ENCODE measurements at regions not wholly inside any gene's neighbourhood (a gene's known extent, or its start where the extent isn't known, plus 50 kb on each side); places are given as distances from the start of the nearest gene placed in this dataset.
"Not testable (repeated sequence)": the region's sequence is repeated elsewhere in the genome, so short reads cannot be mapped to it uniquely, and the experiment has no call there.

DNA sequence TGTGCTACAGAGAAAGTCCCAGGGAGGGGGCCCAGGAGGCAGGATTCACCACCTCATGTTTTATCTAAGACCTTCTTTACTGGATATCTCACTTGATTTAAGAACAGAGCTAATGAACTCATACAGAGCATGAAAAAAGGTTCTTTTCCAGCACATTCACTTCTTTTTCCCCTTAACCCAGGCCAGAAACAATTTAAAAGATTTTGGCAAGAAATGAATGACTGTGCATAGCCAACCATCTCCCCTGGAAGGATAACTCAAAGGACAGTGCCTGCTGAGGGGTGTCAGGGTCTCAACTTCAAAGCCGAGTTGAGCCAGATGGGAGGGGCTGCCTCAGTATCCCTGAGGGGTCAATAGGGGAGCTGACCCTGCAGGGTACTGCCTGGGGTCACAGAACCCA lies 253.4 kb downstream of the SOD2 start:
- no peak for DNase-seq

DNA sequence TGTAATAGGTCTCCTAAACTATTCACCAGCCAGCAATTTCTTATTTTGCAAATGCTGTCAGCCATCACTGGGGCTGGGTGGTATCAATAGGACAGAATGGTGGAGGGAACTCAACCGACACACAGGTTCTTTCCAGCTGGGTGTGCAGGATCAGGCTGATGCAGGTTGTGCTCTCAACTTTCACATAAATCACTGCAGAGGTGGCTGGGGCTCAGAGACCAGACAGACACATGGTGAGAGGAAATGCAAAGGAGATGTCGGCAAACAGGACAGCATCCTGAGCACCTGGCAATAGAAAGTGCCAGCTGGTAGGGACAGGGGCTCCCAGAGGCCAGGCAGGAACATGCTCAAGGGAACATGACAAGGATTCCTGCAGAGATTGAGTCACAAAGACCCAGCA lies 254.9 kb downstream of the SOD2 start:
- DNase-seq: no peak

DNA sequence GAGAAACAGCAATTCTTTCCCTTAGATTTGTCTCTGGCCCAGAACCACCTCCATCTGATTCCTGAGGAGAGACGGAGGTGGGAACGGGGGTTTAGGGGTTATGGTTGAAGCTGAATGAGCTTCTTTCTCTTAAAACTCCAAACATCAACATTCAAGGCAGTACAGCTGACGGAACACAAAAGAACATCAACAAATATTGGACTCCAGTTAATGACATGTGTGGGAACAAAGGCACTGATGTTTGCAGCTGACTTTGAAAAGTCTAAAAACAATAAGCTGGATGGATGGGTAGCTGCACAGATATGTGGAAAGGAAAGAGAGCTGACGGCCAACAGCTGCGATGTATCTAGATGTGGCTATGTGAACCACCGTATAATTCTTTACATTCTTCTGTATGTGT lies 256.5 kb downstream of the SOD2 start:
- DNase-seq: no peak

DNA sequence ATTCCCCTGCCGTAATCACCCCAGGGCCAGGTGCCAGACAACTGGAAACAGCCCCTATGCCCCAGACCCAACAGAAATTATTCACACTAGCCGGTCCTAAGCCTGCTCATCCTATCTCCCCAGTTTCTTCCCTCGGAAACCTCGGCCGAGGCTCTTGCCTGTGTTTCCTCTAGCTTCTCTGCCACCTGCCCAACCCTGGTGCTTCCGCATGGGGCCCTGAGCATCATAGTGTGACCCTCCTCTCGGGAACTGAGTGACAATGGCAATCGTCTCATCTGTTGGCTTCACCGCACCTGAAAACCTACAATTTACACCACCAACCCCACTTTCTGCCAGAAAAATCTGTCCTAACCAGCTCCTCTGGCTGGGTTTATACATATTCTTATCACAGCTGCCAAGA lies 257.3 kb downstream of the SOD2 start:
- no peak for DNase-seq

DNA sequence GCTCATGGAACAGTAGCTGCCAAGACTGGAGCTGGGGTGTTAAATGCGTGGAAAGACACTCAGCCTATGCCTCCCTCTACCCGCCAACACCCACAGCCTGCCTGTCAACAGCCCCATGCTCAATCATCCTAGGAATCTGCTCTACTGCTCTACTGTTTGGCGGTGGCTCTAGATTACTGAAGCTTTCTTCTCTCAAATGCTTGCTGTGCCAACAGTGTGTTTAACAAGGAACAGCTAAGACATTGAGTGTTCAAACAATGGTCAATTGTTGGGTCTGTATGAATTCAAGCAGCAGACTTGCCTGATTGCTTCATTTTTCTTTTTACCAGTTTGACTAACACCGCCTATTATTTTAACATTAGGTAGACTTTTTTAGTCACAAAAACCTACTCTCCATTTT lies 258.6 kb downstream of the SOD2 start:
- DNase-seq: no peak

DNA sequence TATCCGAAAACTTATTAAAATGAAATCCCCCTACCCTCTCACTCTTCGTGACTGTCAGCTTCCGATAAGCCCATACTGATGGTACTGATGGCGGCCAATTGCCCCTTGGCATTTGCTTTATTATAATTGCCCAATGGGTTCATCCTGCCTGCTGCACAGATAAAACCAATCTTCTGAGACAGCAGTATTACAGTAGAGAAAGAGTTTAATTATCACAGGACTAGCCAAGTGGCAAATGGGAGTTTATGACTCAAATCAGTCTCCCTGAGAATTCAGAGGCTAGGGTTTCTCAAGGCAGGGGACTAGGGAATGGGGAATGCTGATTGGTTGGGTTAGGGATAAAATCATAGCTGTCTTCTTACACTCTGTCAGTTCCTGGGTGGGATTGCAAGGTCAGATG lies 259.5 kb downstream of the SOD2 start:
- DNase-seq: no peak

DNA sequence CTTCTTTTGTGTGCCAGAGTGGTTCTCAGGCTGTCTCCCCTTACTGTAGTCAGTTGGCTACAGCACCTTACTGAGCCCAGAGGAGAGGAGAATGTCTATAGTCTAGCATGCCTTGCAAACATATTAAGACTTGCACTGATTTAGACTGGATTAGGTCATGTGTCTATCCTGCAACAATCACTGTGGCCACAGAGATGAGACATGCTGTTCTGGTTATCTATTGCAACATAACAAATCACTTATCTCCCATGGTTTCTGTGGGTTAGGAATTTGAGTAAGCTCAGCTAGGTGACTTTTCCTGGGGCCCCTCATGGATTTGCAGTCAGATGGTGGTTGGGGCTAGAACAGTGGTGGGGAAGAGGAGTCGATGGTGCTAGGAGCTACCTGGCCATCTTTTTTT lies 261.3 kb downstream of the SOD2 start:
- no peak for DNase-seq

DNA sequence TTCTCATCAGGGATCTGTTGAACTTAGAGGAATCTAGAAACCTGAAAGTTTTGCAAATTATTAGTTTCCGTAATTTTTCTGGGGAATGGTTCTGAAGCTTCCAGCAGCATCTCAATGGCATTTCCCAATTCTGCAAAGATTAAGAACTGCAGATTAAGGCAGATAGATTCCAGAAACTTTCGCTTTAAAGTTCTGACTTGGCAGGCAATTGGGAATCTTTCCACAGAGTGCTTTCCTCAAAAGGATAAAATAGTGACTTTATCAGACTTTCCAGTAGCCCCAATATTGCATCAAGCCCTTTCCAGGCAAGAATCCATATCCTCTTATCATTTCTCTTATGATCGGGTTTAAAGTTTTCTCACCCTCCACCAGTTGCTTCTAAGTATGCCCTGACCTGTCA lies 261.1 kb downstream of the FNDC1 start:
- DNase-seq: no peak

DNA sequence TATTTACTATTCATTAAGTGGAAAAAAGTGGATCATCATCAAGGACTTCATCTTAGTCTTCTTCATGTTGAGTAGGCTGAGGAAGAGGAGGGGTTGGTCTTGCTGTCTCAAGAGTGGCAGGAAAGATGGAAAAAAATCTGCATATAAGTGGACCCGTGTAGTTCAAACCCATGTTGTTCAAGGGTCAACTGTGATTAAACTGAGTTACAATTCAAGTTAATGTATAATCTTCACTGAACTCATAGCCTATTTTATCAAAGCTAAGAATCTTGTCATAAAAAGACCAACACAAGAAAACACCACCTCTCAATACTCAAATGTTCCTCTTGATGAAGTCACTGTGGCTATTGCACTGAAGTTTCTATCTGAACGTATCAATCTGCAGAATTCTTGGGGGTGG lies 260.2 kb downstream of the FNDC1 start:
- DNase-seq: no peak

DNA sequence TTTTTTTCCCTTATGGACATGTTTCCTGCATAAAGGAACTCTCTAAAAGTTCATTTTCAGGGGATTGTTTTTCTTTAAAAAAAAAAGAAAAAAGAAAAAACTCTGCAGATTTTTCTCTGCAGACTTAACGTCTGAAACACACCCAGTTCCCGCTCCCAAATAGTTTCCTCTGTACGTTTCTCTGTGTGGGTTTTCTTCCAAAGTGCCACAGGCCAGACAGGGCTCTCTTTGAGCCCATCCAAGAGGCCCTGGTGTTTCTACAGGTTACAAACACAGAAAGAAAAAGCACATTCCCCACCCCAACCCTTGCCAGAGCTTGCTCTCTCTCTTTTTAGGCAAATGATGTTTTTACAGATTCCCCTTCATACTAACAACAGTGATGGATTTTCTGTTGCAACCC lies 258.6 kb downstream of the FNDC1 start:
- DNase-seq: no peak

DNA sequence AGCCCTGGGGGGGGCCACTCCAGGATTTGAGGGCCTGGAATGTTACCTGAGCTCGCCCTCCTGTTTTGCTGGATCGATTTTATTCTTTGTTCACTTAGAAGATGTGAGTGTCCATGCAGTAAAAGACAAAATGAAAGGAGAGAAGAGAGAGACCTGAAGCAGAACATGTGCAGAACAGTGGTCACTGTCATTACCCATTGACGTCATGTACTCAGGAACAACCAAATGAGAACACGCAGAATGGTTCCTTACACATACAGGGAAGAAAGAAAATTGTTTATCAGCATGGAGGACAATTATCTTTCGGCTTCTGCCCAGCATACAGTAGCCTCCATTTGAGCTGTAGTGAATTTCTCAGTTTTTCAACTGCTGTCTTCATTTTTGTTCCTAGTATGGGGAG lies 258.1 kb downstream of the FNDC1 start:
- DNase-seq: no peak

DNA sequence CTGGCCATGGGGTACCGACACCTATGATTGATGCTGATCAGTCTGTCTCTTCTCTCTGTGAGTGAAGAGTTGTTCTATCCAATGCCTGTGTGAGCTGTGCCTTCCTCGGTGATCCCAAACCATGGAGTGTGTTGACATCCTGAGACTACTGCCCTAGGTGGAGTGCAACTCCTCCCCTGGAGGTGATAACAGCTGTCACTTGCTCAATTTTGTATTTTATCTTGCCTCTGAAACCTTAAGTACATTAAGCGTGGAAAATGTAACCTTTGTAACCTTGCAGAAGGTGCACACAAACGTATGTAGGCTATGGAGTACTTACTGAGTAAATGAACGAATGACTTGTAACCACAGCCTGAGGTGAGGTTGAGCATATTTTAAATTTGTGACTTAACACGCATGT lies 256.2 kb downstream of the FNDC1 start:
- DNase-seq: no peak

DNA sequence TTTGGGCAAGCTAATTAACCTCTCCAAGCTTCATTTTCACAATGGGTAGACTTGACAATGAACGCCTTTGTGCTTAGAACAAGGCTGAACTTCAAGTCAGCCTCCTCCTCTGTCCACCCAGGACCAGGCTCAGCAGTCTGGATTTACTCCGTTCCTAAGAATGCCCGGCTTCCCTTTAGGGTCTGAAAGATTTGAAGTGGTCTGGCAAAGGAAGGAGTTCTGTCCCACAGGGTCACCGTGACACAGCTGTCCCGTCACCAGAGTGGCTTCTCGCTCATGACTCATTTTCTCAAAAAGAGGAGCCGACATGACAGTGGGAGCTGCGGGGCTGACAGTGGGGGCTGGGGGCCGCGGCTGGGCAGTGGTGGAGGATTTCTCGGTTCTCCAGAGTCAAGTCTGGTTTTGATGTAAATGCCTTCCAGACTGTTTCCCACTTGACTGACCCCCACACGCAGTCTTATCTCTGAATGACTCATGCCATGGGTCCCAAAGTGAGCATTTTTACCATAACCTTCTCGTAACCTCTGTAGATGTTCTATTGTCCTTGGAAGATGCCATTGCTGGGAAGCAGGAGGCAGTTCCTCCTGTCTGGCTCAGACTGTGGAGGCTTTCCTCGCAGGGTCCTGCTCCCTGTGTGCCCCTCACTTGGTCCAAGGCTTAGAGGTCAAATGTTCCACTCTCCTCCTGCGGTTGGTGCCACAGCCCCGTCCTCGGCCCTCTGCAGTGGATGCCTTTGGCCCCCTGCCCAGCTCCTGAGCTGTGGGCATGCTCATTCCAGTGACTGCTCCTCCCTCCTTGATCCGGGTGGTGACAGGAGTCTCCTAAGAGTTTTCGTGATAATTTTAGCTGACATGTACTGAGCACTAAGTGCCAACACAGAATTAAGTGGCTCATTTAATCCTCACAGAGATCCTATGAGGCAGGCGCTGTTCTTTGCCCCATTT lies 253.1 kb downstream of the FNDC1 start:
- no peak for DNase-seq

DNA sequence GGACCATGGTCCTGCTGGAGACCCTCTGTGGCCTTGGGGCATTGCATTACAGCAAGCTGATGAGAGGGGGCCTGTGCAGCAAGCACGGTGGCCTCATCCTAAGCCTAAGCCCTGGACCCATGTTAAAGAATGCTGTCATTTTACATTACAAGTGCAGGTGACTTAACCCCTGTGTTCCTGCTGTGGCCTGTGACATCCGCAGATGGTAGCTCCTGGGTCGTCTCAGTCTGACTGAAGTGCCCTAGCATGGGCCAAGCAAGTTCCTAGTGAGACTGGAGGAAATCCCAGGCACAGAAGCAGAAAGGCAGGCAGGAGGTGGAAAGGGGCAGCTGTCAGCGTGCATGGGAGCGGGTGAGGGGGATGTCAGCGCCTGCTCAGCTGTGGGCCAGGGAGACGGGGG lies 252.4 kb downstream of the FNDC1 start:
- no peak for DNase-seq

DNA sequence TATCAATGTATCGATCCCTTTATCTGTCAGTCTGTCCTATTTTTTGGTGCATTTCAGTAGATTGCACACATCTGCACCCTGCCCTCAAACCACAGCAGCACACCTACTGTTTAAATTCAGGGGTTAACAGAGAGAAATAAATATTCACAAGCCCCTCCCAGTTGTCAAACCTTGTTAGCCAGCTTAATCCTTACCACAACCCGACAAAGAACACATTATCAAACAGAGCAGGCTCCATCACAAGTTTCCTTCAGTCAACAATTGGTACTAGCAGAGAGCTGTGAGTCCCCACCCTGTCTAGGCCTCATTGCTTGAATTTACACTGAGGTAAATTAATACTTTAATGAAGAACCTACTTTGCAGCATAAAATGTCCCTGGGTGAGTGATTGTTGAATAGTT lies 249.8 kb downstream of the FNDC1 start:
- no peak for DNase-seq

DNA sequence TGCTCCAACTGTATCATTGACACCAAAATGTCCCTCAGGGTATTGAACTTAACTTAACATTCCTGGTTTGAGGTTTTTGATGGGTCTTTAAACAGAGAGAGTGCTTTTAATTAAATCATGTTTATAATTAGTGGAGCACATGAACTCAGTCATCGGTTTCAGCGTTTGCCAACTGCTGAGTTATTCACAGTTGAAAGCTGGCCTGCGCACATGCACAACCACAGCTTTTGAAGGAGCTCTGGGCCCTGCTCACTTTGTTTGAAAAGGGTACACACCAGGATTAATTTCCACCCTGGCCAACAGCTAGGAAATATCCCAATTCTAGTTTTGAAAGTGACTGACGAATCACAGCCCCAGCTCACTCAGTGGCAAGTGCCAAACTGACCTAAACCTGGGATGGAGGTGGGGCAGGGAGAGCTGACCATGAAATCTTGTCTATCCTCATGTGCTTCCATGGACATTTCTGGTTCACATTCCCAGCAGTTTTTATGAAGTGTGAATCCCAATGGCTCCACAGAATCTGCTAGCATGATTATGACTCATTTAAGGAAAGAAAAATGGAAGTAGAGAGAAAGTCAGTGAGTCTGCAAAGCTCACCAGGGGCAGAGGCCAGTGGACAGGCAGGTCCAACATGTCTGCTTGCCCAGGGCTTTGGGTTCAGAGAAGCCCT lies 247.8 kb downstream of the FNDC1 start:
- DNase-seq: no peak

DNA sequence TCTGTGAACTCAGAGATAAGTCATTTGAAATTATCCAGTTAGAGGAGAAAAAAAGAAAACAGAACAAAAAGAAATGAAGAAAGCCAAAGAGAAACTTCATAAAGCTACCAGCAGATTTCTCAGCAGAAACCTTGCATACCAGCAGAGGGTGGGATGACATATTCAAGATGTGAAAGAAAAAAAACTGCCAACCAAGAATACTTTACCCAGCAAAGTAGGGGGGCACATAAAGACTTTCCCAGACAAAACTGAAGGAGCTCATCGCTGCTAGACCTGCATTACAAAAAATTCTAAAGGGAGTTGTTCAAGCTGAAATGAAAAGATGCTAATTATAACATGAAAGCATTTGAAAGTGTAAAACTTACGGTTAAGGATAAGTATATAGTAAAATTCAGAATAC lies 246.3 kb downstream of the FNDC1 start:
- DNase-seq: no peak

DNA sequence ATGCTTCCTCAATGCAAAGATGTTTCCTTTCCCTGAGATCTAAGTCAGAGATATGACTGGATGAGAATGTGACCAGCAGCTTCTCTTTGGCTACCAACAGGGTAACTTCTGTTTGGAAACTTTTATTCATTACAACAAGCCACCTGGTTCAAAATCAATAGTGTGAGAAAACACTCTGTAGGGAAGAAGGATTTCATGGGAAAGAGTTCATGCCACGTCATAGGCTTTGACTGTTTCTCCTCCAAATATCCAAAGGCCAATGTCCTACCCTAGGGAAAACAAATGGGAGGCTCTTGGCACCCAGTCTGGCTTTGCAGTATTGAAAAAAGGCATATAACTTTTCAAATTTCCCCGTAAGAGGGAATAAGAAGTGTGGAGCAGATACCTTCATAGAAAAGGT lies 245.5 kb downstream of the FNDC1 start:
- DNase-seq: no peak

DNA sequence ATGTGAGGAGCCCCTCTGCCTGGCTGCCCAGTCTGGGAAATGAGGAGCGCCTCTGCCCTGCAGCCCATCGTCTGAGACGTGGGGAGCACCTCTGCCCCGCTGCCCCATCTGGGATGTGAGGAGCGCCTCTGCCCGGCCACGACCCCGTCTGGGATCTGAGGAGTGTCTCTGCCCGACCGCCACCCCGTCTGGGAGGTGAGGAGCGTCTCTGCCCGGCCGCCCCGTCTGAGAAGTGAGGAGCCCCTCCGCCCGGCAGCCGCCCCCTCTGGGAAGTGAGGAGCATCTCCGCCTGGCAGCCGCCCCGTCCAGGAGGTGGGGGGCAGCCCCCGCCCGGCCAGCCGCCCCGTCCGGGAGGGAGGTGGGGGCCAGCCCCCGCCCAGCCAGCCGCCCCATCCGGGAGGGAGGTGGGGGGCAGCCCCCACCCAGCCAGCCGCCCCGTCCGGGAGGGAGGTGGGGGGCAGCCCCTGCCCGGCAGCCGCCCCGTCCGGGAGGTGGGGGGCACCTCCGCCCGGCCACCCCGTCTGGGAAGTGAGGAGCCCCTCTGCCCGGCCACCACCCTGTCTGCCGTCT lies 238.1 kb downstream of the FNDC1 start:
- not testable (repeated sequence) for DNase-seq

DNA sequence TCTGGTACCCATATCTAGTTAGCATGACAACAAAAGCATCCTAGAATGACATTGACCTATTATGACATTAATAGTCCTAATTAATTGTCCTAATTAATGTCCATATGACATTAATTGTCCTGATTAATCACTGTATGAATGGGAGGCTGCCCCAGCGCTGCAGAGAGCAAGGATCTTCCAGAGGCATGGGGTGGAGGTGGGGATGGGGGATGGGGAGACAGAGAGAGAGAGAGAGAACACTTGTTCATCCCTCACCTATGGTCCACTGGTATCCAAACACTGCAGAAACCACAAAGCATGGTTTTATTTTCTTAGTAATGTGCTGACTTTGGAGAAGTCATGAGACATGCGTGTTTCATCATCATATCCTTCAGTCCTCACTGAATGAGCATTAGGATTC lies 235.1 kb downstream of the FNDC1 start:
- DNase-seq: no peak

DNA sequence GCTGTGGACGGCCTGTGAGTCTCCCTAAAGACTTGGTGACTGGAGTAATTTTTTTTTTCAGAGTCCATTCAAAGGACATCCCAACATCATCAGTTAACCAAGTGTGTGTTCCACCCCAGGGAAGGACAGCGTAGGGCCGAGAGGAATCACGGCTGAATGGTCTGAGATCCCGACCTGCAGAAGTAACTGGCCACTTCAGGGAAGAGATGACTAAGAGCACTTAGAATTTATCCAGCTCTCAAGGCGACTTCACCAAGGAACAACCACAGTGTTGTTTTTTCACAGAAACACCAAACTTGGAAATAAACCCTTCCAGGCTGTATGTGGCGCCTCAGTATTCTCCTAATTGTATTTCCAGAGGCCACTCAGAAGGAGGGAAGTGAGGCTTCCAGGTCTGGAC lies 231.6 kb downstream of the FNDC1 start:
- no peak for DNase-seq

DNA sequence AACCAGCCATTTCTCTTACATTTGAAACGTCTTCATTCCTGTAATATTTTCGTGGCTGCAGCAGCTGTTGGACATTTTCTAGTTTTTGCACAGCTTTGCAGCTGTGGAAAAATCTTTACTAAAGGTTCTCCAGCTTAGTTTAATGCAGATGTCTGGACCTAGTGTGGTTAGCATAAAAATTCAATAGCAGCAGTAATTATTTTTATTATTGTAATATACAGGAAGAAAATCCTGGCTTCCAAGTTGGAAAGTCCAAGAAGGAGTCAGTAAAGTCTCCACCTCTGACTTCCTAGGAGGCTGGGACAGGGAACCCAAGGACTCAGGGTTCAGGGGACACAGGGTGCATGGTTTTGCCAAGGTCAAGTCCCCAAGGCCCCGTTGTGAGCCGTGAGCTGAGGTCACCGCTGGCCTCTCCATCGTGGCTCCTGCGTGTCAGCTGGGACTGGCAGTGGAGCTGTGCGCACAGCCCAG lies 230.6 kb downstream of the FNDC1 start:
- no peak for DNase-seq

DNA sequence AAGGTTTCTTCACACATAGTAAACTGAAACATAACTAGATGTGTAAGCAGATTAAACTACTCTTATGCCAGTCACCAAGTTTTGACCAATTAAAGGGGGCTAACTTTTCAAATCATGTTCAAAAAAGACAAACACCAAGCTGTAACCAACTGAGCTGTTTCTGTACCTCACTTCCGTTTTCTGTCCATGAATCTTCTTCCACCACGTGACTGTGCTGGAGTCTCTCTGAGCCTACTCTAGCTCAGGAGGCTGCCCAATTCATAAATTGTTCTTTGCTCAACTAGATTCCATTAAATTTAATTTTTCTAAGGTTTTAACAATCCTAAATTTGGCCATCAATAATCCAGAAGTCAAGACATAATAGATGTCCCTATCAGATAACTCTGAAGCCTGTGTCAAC lies 229.4 kb downstream of the FNDC1 start:
- DNase-seq: no peak

DNA sequence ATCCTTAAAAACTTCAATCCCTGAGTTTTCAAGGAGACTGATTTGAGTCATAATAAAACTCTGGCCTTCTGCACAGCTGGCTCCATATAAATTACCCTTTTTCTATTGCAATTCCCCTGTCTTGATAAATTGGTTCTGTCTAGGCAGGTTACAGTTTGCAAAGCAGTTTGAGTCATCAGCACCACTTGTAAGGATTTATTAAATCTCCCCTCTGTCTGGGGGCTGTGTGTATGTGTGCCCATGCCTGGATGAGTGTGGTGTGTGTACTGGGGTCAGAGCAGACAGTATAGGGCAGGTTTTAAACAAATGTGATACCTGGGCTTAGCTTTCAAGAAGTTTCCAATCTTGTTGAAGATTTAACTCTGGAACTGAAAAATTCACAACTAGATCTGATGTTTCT lies 228.6 kb downstream of the FNDC1 start:
- DNase-seq: no peak
